Ovary (tissue), 7 donors: ENCODE measurements at regions not wholly inside any gene's neighbourhood (a gene's known extent, or its start where the extent isn't known, plus 50 kb on each side); places are given as distances from the start of the nearest gene placed in this dataset.

Experiments used
- DNase-seq, 5 donors: peaks; one replicate each; pipeline ENCODE4 v3.0.0-alpha.2; 2019 to 2020
- H3K27ac ChIP-seq, 2 donors: fragments of 200-600 bp; one replicate each; pipeline versions ENCODE4 v1.5.1 to v1.8.0; 2019 to 2022
- H3K27me3 ChIP-seq: fragments of 200-600 bp; one replicate; pipeline ENCODE4 v1.8.0; 2022
- H3K36me3 ChIP-seq: fragments of 200-600 bp; sonication (generic); one replicate; pipeline ENCODE4 v1.5.1; 2019
- H3K4me1 ChIP-seq: one replicate; pipeline ENCODE4 v1.8.1; 2013; ENCODE audit warnings: mild to moderate bottlenecking, moderate library complexity; ENCODE audit not compliant: insufficient read depth
- H3K4me3 ChIP-seq: fragments of 200-600 bp; sonication (generic); one replicate; pipeline ENCODE4 v1.5.1; 2017
- H3K9me3 ChIP-seq, 2 donors: fragments of 200-600 bp in 1 of 2; sonication (generic) in 1 of 2; one replicate each; pipeline versions ENCODE4 v1.5.1 to v1.8.1; 2013 to 2019; ENCODE audit warnings: mild to moderate bottlenecking in 1 of 2, moderate library complexity in 1 of 2
- CTCF ChIP-seq, 3 donors: fragments of 450-650 bp in 2 of 3; fragments of 200-600 bp in 1 of 3; IDR thresholded peaks; one replicate each; pipeline versions ENCODE4 v1.5.1 to v1.8.0; 2016 to 2022; ENCODE audit warnings: antibody characterized with exemption in 3 of 3, mild to moderate bottlenecking in 1 of 3
- EP300 ChIP-seq: sonication (generic); formaldehyde crosslinking; IDR thresholded peaks from one replicate; pipeline ENCODE4 v1.6.1; 2017; ENCODE audit warnings: antibody characterized with exemption
- POLR2A ChIP-seq: fragments of 450-650 bp; IDR thresholded peaks from one replicate; pipeline ENCODE4 v1.6.1; 2017; ENCODE audit warnings: antibody characterized with exemption, mild to moderate bottlenecking, moderate library complexity
- WGBS, 3 donors: extraction: QIAGEN DNeasy Blood & Tissue Kit in 1 of 3; methylation state at CpG; one replicate each; pipeline versions ENCODE4 v1.1.5 to v1.1.7; 2013 to 2017; 5-methylcytosine and 5-hydroxymethylcytosine counted together
- intact Hi-C, 4 donors: fragments of 100-400 bp; cut with DNase I; formaldehyde crosslinking; loops; one replicate each; pipeline versions ENCODE4 v1.11.0 to v1.15.1; 2022 to 2023
- donor health status: DM: no; HTN: no; CAD: no; lungs with moderate emphysema.
- donor health status: DM: no; HTN: no; CAD: no.
- donor health status: Bipolar disorder and iron deficiency.
- donor health status: DM: no; HTN: no; CAD: no.
- donor health status: DM: yes; HTN: yes; CAD: no.

GRCh38 chr15:62497356-62497755, 332.3 kb upstream of the C2CD4B start:
- H3K9me3 ChIP-seq, result no peaks in the 10 kb centered on the region
- intact Hi-C loops, result no loop called here
- H3K27me3 ChIP-seq, result no peaks in the 10 kb centered on the region
- H3K4me3 ChIP-seq, result no peak overlapping the region
- H3K4me1 ChIP-seq, result peaks cover 7% of the 10 kb centered on the region
- WGBS, 3 donors, result 62 to 65% (median 64%) methylated on average over 2 of the region's 2 CpGs
- no peak overlapping the region for H3K27ac ChIP-seq
- H3K36me3 ChIP-seq, result no peaks in the 10 kb centered on the region
- TF ChIP-seq CTCF (IDR thresholded peaks at IDR 0.05), result no peak
- TF ChIP-seq EP300, result no peak
- no peak for TF ChIP-seq POLR2A
- DNase-seq, result no peak

DNA sequence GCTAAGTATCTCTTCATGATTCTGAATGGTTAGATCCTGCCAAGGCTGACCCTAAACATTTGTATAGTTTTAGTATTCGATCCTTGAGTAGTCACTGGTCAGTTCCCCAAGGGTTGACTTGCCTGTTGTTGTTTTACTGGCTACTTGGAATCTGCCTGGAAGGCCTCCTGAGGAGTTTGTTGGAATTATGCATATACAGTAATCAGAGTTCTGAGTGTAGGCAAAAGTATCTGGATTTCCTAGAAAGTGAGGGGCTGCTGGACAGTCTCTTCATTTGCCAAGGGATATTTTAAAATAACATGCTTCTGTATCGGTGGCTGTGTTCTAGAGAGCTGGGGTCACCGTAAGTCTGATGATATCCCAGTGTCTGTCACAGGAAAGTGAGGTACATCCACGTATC, 333.2 kb upstream of the C2CD4B start:
- 82 to 89% (median 85%) methylated on average over 4 of the region's 4 CpGs for WGBS, 3 donors

DNA sequence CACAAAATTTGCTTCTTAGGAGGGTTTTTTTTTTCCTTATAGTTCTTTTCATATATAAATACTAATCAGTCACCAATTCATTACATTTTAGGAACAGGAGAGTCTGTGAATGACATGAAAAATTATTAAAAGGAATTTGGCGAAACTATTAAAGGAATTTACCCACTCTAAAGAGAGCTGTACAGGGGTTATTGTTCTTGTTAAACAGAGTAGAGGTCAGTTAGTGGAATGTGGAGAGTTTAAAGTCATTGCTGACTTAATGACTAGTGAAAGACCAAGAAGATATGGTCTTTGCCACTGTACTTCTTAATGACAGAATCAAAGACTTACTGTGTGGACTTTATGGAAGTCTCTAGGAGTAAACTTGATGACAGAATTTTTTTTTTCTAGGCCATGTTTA, 333.6 kb upstream of the C2CD4B start:
- intact Hi-C loops, result no loop called here
- Histone ChIP-seq H3K4me3 (no peak overlapping the region), H3K4me1 (peaks cover 8% of the 10 kb centered on the region), H3K36me3 (no peaks in the 10 kb centered on the region), H3K27ac (no peak overlapping the region), H3K9me3 (no peaks in the 10 kb centered on the region), H3K27me3 (no peaks in the 10 kb centered on the region)
- 89 to 94% (median 91%) methylated on average over 1 of the region's 1 CpG for WGBS, 3 donors
- no peak for TF ChIP-seq EP300
- TF ChIP-seq CTCF (IDR thresholded peaks at IDR 0.05), result no peak
- no peak for TF ChIP-seq POLR2A
- no peak for DNase-seq

More for the DNA sequence above, 333.2 kb upstream of the C2CD4B start:
- no peak for DNase-seq
- Histone ChIP-seq H3K36me3 (no peaks in the 10 kb centered on the region), H3K4me3 (no peak overlapping the region), H3K4me1 (peaks cover 7% of the 10 kb centered on the region), H3K27ac (no peak overlapping the region), H3K9me3 (no peaks in the 10 kb centered on the region), H3K27me3 (no peaks in the 10 kb centered on the region)
- TF ChIP-seq EP300 (no peak), CTCF (IDR thresholded peaks at IDR 0.05) (no peak), POLR2A (no peak)
- intact Hi-C loops, result no loop called here

- TF ChIP-seq POLR2A, result no peak
- TF ChIP-seq EP300, result no peak
- no peak for TF ChIP-seq CTCF (IDR thresholded peaks at IDR 0.05)
- Histone ChIP-seq H3K4me3 (no peak overlapping the region), H3K9me3 (no peaks in the 10 kb centered on the region), H3K27ac (no peak overlapping the region), H3K27me3 (no peaks in the 10 kb centered on the region), H3K36me3 (no peaks in the 10 kb centered on the region), H3K4me1 (peaks cover 6% of the 10 kb centered on the region)
- intact Hi-C loops, result no loop called here
- 92 to 100% (median 94%) methylated on average over 1 of the region's 1 CpG for WGBS, 3 donors
- DNase-seq, result no peak
These were observed 335.2 kb upstream of the C2CD4B start for GRCh38 chr15:62500325-62500724.

GRCh38 chr15:62502451-62502850, 337.4 kb upstream of the C2CD4B start:
- WGBS, 3 donors, result 88 to 97% (median 95%) methylated on average over 5 of the region's 5 CpGs
- no peak overlapping the region for H3K4me3 ChIP-seq
- H3K4me1 ChIP-seq, result peaks cover 9% of the 10 kb centered on the region
- H3K27ac ChIP-seq, result no peak overlapping the region
- intact Hi-C loops, result no loop called here
- no peak for TF ChIP-seq CTCF (IDR thresholded peaks at IDR 0.05)
- TF ChIP-seq EP300, result no peak
- TF ChIP-seq POLR2A, result no peak
- H3K27me3 ChIP-seq, result no peaks in the 10 kb centered on the region
- H3K9me3 ChIP-seq, result no peaks in the 10 kb centered on the region
- no peaks in the 10 kb centered on the region for H3K36me3 ChIP-seq
- DNase-seq, result no peak
